ENCODE measurements at regions not wholly inside any gene's neighbourhood (a gene's known extent, or its start where the extent isn't known, plus 50 kb on each side); places are given as distances from the start of the nearest gene placed in this dataset.

DNA sequence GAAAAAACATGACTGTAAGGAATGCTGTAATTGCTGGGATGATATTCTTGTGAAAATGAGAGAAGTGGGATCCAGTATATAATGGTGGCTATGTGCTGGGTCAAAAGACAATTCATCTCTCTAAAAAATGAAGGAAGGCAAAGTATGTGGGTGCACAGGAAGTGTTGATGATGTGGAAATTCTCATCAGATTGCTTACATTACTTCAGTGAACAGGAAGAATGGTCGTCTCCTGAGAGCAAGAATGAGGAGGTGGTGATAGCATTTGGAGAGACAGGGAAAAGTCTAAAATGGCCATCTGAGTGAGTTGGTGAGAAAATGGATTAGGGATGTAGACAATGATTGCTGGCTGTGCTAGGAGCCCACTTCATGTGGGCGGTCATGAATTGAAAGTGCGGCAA lies 253.5 kb upstream of the NREP start:
- BruUV-seq (replicated peaks): no TSS peak
- Histone ChIP-seq H3K27me3 (ENCODE audit: control insufficient read depth in 2 of 2, insufficient read depth in 2 of 2, low read length in 2 of 2) (no peaks in the 10 kb centered on the region), H3K9me1 (replicated peaks; ENCODE audit: control insufficient read depth, extremely low read depth, insufficient read depth, low read length) (no peaks in the 10 kb centered on the region), H3K79me2 (ENCODE audit: control insufficient read depth, insufficient read depth, low read length) (no peaks in the 10 kb centered on the region), H3K4me1 (ENCODE audit: control insufficient read depth, extremely low read depth, insufficient read depth, low read length) (peaks cover 7% of the 10 kb centered on the region), H3K9ac (replicated peaks; ENCODE audit: extremely low read depth, insufficient read depth, low read length) (no peak overlapping the region), H3K36me3 (ENCODE audit: control insufficient read depth in 2 of 2, extremely low read depth in 1 of 2, insufficient read depth in 2 of 2, low read length in 2 of 2) (no peaks in the 10 kb centered on the region), H4K20me1 (replicated peaks; ENCODE audit: control insufficient read depth, extremely low read depth, insufficient read depth, low read length) (no peaks in the 10 kb centered on the region), H3K4me2 (ENCODE audit: insufficient read depth, low read length) (no peak overlapping the region), H3K9me3 (replicated peaks; ENCODE audit: control insufficient read depth, insufficient read depth, low read length) (no peaks in the 10 kb centered on the region), H2AFZ (ENCODE audit: low read depth, low read length) (no peak overlapping the region), H3K27ac (ENCODE audit: insufficient read depth, low read depth, low read length) (no peak overlapping the region), H3K4me3 (replicated peaks in 1 of 3; ENCODE audit: insufficient read depth in 1 of 3, low read depth in 1 of 3, low read length in 3 of 3) (no peak overlapping the region)
- intact Hi-C loops (cut with micrococcal nuclease) (no loop called here), dilution Hi-C loops (cut with MboI; ENCODE audit: extremely low pct_ligation_motif_present, low sequenced_read_pairs) (no loop called here)
- TF ChIP-seq POLR2A (IDR thresholded peaks at IDR 0.05; ENCODE audit: low read depth, low read length) (no peak), EZH2 (IDR thresholded peaks at IDR 0.05; ENCODE audit: borderline replicate concordance, low read depth, low read length, severe bottlenecking) (no peak), JUN (IDR thresholded peaks at IDR 0.05; ENCODE audit: borderline replicate concordance, insufficient read depth, insufficient read length, low read depth) (no peak)
- TF ChIP-seq, protein P1, sequence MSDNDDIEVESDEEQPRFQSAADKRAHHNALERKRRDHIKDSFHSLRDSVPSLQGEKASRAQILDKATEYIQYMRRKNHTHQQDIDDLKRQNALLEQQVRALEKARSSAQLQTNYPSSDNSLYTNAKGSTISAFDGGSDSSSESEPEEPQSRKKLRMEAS (IDR thresholded peaks at IDR 0.05; ENCODE audit: insufficient read depth, insufficient read length): no peak
- DNase-seq (ENCODE audit: low read depth, low spot score) (no peak), FAIRE-seq (no peak)
- CTCF ChIA-PET: no interaction called here
- POLR2A ChIA-PET: no interaction called here

DNA sequence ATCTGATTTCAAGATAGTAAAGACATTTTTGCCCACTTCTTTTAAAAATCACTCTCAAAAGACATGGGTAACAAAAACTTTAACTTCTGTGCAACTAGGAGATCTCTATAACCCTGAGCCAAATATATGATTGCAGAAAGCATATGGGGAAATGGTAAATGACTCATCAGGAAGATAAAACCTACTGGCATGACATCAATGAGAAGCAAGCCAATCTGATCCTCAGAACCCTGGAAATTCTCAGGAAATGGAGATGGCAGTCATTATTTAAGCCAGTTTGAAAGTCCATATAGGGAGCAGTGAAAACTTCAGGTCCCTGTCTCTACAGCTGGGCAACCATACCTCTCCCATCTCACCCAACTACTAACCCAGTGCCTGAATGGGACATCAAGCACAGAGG lies 249.7 kb upstream of the NREP start:
- H3K4me1 ChIP-seq (ENCODE audit: control insufficient read depth, extremely low read depth, insufficient read depth, low read length): peaks cover 7% of the 10 kb centered on the region
- H3K9me1 ChIP-seq (replicated peaks; ENCODE audit: control insufficient read depth, extremely low read depth, insufficient read depth, low read length): no peaks in the 10 kb centered on the region
- no peak overlapping the region for H2AFZ ChIP-seq (ENCODE audit: low read depth, low read length)
- H3K9ac ChIP-seq (replicated peaks; ENCODE audit: extremely low read depth, insufficient read depth, low read length): no peak overlapping the region
- H3K4me3 ChIP-seq (replicated peaks in 1 of 3; ENCODE audit: insufficient read depth in 1 of 3, low read depth in 1 of 3, low read length in 3 of 3): no peak overlapping the region
- no peaks in the 10 kb centered on the region for H3K79me2 ChIP-seq (ENCODE audit: control insufficient read depth, insufficient read depth, low read length)
- H4K20me1 ChIP-seq (replicated peaks; ENCODE audit: control insufficient read depth, extremely low read depth, insufficient read depth, low read length): no peaks in the 10 kb centered on the region
- POLR2A ChIA-PET: no interaction called here
- peak; percentile 30 for TF ChIP-seq FOS (IDR thresholded peaks at IDR 0.05; ENCODE audit: borderline replicate concordance, insufficient read depth, low read length)
- TF ChIP-seq GATA2 (IDR thresholded peaks at IDR 0.05; ENCODE audit: insufficient read depth, insufficient read length, low read depth, low read length): no peak
- no peaks in the 10 kb centered on the region for H3K9me3 ChIP-seq (replicated peaks; ENCODE audit: control insufficient read depth, insufficient read depth, low read length)
- FAIRE-seq: peak; percentile 31
- no peaks in the 10 kb centered on the region for H3K27me3 ChIP-seq (ENCODE audit: control insufficient read depth in 2 of 2, insufficient read depth in 2 of 2, low read length in 2 of 2)
- H3K4me2 ChIP-seq (ENCODE audit: insufficient read depth, low read length): no peak overlapping the region
- dilution Hi-C loops (cut with MboI; ENCODE audit: extremely low pct_ligation_motif_present, low sequenced_read_pairs): no loop called here
- intact Hi-C loops (cut with micrococcal nuclease): no loop called here
- peak; percentile 41 for DNase-seq (ENCODE audit: low read depth, low spot score)
- no peak overlapping the region for H3K27ac ChIP-seq (ENCODE audit: insufficient read depth, low read depth, low read length)
- no peaks in the 10 kb centered on the region for H3K36me3 ChIP-seq (ENCODE audit: control insufficient read depth in 2 of 2, extremely low read depth in 1 of 2, insufficient read depth in 2 of 2, low read length in 2 of 2)
- no TSS peak for BruUV-seq (replicated peaks)
- CTCF ChIA-PET: no interaction called here
